PC-3 (cell line): ENCODE measurements at regions not wholly inside any gene's neighbourhood (a gene's known extent, or its start where the extent isn't known, plus 50 kb on each side); places are given as distances from the start of the nearest gene placed in this dataset.

Experiments used
- ATAC-seq: fragments of 200-7000 bp; cut with Tn5 transposase; 2 replicates; pipeline ENCODE4 v1.9.1; 2020; ENCODE audit warnings: mild to moderate bottlenecking, moderate library complexity
- BruUV-seq: library from RNA; stranded (reverse); fragments of 400-500 nt; replicated peaks from 2 replicates; lab custom pipeline; 2021; lab: Mats Ljungman, UMichigan
- CTCF ChIA-PET: fragments of 300-600 bp; sonication (Branson Sonifier 250); formaldehyde crosslinking; loops from one replicate; lab custom pipeline; 2022; ENCODE audit warnings: antibody characterized with exemption; lab: Charles Lee
- POLR2A ChIA-PET: fragments of 300-600 bp; sonication (Branson Sonifier 250); formaldehyde crosslinking; loops from one replicate; lab custom pipeline; 2022; ENCODE audit warnings: antibody characterized with exemption; ENCODE audit not compliant: unreplicated experiment; lab: Charles Lee
- DNase-seq: peaks from one replicate; pipeline ENCODE4 v3.0.0-alpha.2; 2015
- H2AFZ ChIP-seq: fragments of 300-600 bp; sonication (generic); 2 replicates; pipeline ENCODE4 v1.6.0; 2016; ENCODE audit warnings: antibody characterized with exemption, low read length
- H3F3A ChIP-seq: fragments of 300-600 bp; sonication (generic); one replicate; pipeline ENCODE4 v1.6.0; 2017; ENCODE audit warnings: antibody characterized with exemption, low read length, control low read depth, mild to moderate bottlenecking; ENCODE audit not compliant: unreplicated experiment
- H3K27ac ChIP-seq: fragments of 300-600 bp; sonication (generic); 2 replicates; pipeline ENCODE4 v1.5.1; 2016; ENCODE audit warnings: mild to moderate bottlenecking, low read length
- H3K27me3 ChIP-seq: fragments of 300-600 bp; sonication (generic); 2 replicates; pipeline ENCODE4 v1.6.1; 2016; ENCODE audit warnings: low read length, mixed read lengths
- H3K36me3 ChIP-seq: fragments of 300-600 bp; sonication (generic); 2 replicates; pipeline ENCODE4 v1.6.1; 2016; ENCODE audit warnings: low read depth, mixed run types, low read length, mixed read lengths
- H3K4me1 ChIP-seq: fragments of 300-600 bp; sonication (generic); 2 replicates; pipeline ENCODE4 v1.5.1; 2016; ENCODE audit warnings: low read length; ENCODE audit not compliant: insufficient read depth
- H3K4me2 ChIP-seq: fragments of 300-600 bp; sonication (generic); 2 replicates; pipeline ENCODE4 v1.6.0; 2016; ENCODE audit warnings: low read length
- H3K4me3 ChIP-seq: fragments of 300-600 bp; sonication (generic); 2 replicates; pipeline ENCODE4 v1.5.1; 2016; ENCODE audit warnings: mild to moderate bottlenecking, low read length, mixed read lengths
- H3K79me2 ChIP-seq: fragments of 300-600 bp; sonication (generic); 2 replicates; pipeline ENCODE4 v1.6.1; 2017; ENCODE audit warnings: low read length, mixed read lengths
- H3K9ac ChIP-seq: fragments of 300-600 bp; sonication (generic); 2 replicates; pipeline ENCODE4 v1.6.0; 2016; ENCODE audit warnings: mild to moderate bottlenecking, low read length
- H3K9me2 ChIP-seq: fragments of 300-600 bp; sonication (generic); replicated peaks from 2 replicates; pipeline ENCODE4 v1.6.1; 2016; ENCODE audit warnings: mixed run types, low read length, mixed read lengths
- H3K9me3 ChIP-seq: fragments of 300-600 bp; sonication (generic); 2 replicates; pipeline ENCODE4 v1.6.1; 2016; ENCODE audit warnings: low read length, mixed read lengths
- H4K20me1 ChIP-seq: fragments of 300-600 bp; sonication (generic); 2 replicates; pipeline ENCODE4 v1.6.1; 2016; ENCODE audit warnings: low read length, mixed read lengths
- EZH2 ChIP-seq: fragments of 300-600 bp; sonication (generic); IDR thresholded peaks from one replicate; pipeline ENCODE4 v1.6.1; 2017; ENCODE audit warnings: antibody characterized with exemption, mild to moderate bottlenecking, low read length; ENCODE audit not compliant: unreplicated experiment
- EZH2phosphoT487 ChIP-seq: fragments of 300-600 bp; sonication (generic); IDR thresholded peaks from 2 replicates; pipeline ENCODE4 v1.6.1; 2018; ENCODE audit warnings: mild to moderate bottlenecking, antibody characterized with exemption, low read length, borderline replicate concordance
- intact Hi-C: fragments of 100-400 bp; cut with micrococcal nuclease; formaldehyde crosslinking; loops from 2 replicates; pipeline ENCODE4 v1.9.0; 2023
- TF ChIP-seq, protein P1 (sequence below): fragments of 300-600 bp; sonication (generic); conservative IDR thresholded peaks from 2 replicates; pipeline ENCODE4 v1.5.1; 2017; ENCODE audit warnings: antibody characterized with exemption, low read depth, mild to moderate bottlenecking, low read length

DNA sequence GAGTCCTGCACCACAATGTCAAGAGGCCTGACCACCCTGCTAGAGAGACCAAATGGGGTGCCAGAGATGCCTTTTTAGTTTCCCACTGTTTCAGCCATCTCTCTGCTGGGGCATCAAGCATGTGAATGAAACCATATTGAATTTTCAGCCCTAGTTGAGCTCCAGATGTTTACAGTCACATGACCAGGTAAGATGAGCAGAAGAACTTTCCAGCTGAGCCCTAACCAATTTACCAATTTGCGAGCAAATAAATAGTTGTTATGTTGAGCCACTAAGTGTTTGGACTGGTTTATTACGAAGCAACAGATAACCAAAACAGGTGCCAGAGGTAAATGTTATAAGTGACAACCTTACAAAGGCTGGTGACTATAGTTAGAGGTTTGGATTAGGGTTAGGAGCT is 209.1 kb upstream of the CCL2 start:
- H3K9me3 ChIP-seq: no peaks in the 10 kb centered on the region
- no peak for ATAC-seq
- DNase-seq: no peak
- CTCF ChIA-PET: no interaction called here
- H3K79me2 ChIP-seq: no peaks in the 10 kb centered on the region
- H3K9ac ChIP-seq: no peak overlapping the region
- POLR2A ChIA-PET: no interaction called here
- no peaks in the 10 kb centered on the region for H4K20me1 ChIP-seq
- H3K4me1 ChIP-seq: no peaks in the 10 kb centered on the region
- H3K27ac ChIP-seq: no peak overlapping the region
- no peak for TF ChIP-seq EZH2
- TF ChIP-seq EZH2phosphoT487: no peak
- TF ChIP-seq, protein P1, sequence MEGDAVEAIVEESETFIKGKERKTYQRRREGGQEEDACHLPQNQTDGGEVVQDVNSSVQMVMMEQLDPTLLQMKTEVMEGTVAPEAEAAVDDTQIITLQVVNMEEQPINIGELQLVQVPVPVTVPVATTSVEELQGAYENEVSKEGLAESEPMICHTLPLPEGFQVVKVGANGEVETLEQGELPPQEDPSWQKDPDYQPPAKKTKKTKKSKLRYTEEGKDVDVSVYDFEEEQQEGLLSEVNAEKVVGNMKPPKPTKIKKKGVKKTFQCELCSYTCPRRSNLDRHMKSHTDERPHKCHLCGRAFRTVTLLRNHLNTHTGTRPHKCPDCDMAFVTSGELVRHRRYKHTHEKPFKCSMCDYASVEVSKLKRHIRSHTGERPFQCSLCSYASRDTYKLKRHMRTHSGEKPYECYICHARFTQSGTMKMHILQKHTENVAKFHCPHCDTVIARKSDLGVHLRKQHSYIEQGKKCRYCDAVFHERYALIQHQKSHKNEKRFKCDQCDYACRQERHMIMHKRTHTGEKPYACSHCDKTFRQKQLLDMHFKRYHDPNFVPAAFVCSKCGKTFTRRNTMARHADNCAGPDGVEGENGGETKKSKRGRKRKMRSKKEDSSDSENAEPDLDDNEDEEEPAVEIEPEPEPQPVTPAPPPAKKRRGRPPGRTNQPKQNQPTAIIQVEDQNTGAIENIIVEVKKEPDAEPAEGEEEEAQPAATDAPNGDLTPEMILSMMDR: no peak
- BruUV-seq: no TSS peak
- intact Hi-C loops: no loop called here
- no peaks in the 10 kb centered on the region for H3K36me3 ChIP-seq
- H3K27me3 ChIP-seq: no peaks in the 10 kb centered on the region
- no peaks in the 10 kb centered on the region for H3F3A ChIP-seq
- H2AFZ ChIP-seq: no peak overlapping the region
- no peaks in the 10 kb centered on the region for H3K9me2 ChIP-seq
- H3K4me3 ChIP-seq: no peak overlapping the region
- no peak overlapping the region for H3K4me2 ChIP-seq

GRCh38 chr17:34051046-34051445 is 204.0 kb upstream of the CCL2 start:
- Histone ChIP-seq H3K79me2 (no peaks in the 10 kb centered on the region), H3K9ac (no peak overlapping the region), H3K27ac (no peak overlapping the region), H3K4me2 (no peak overlapping the region), H3K27me3 (no peaks in the 10 kb centered on the region), H3K4me3 (no peak overlapping the region), H2AFZ (no peak overlapping the region), H3K4me1 (no peaks in the 10 kb centered on the region), H3K9me2 (no peaks in the 10 kb centered on the region), H4K20me1 (no peaks in the 10 kb centered on the region), H3K36me3 (no peaks in the 10 kb centered on the region), H3K9me3 (no peaks in the 10 kb centered on the region), H3F3A (no peaks in the 10 kb centered on the region)
- POLR2A ChIA-PET: no interaction called here
- DNase-seq (no peak), ATAC-seq (no peak)
- no peak for TF ChIP-seq EZH2phosphoT487
- TF ChIP-seq, protein P1: no peak
- TF ChIP-seq EZH2: no peak
- intact Hi-C loops: no loop called here
- BruUV-seq: no TSS peak
- CTCF ChIA-PET: no interaction called here

DNA sequence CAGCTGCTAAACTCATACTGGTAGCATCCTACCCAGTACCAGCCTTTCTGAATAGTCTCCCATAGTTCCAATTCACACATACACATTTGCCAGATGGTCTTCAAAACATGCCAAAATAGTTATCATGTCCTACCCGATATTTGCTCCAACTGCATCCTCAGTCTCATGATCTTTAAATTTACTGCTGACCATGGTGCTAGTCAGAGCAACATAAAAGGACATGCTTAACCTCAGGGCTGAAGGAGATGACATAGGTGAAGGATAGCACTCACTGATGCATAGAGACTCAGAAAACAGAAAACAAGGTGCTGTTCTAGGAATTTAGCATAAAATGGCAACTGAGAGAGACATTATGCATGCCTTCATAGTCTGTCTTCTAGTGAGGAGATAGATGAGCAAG is 200.6 kb upstream of the CCL2 start:
- no TSS peak for BruUV-seq

More for the DNA sequence above, 200.6 kb upstream of the CCL2 start:
- intact Hi-C loops: no loop called here
- Histone ChIP-seq H3K4me2 (no peak overlapping the region), H3F3A (no peaks in the 10 kb centered on the region), H3K9me3 (no peaks in the 10 kb centered on the region), H3K4me1 (no peaks in the 10 kb centered on the region), H3K4me3 (no peak overlapping the region), H3K79me2 (no peaks in the 10 kb centered on the region), H3K27me3 (no peaks in the 10 kb centered on the region), H2AFZ (no peak overlapping the region), H3K36me3 (no peaks in the 10 kb centered on the region), H3K9ac (no peak overlapping the region), H3K9me2 (no peaks in the 10 kb centered on the region), H4K20me1 (no peaks in the 10 kb centered on the region), H3K27ac (no peak overlapping the region)
- ATAC-seq (no peak), DNase-seq (no peak)
- POLR2A ChIA-PET: no interaction called here
- TF ChIP-seq, protein P1: no peak
- TF ChIP-seq EZH2 (no peak), EZH2phosphoT487 (no peak)
- CTCF ChIA-PET: no interaction called here
